ENCODE measurements at regions not wholly inside any gene's neighbourhood (a gene's known extent, or its start where the extent isn't known, plus 50 kb on each side); places are given as distances from the start of the nearest gene placed in this dataset.
"Not testable (repeated sequence)": the region's sequence is repeated elsewhere in the genome, so short reads cannot be mapped to it uniquely, and the experiment has no call there.

DNA sequence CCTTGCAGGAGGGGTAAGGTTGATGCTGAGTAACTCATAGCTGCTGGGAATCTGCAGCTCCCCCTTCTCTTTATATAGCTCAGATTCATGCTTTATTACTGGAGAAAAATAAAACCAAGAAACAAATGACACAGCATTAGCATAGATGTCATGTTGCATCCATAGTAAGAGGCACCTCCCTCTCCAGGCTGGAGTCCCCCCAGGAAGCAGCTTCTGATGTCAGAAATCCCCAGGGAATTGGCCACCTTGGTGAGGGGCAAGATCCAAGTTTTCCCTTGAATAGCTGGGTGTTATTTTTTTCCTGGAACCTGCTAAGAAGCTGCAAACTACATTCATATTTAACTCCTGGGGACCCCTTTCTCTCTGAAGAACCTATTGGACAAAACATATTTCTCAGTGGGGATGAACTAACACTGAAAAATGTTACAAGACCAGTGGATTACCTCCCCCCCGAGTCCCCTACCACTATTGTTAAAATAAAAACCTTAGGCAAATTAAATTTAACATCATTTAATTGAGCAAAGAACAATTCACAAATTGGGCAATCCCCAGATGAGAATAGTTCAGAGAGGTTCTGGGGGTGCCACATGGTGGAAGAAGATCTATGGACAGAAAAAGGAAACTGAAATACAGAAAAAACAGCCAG, 163.7 kb upstream of the NAMPT start:
- Histone ChIP-seq H3K27ac (ENCODE audit: low read depth in 2 of 2, low read length in 1 of 2) (no peak overlapping the region), H3K4me3 (ENCODE audit: low read depth in 1 of 2, low read length in 2 of 2) (no peak overlapping the region), H3K9me3 (ENCODE audit: control insufficient read depth in 2 of 2, insufficient read depth in 1 of 2, low read depth in 1 of 2, low read length in 1 of 2) (no peaks in the 10 kb centered on the region), H3K36me3 (ENCODE audit: control insufficient read depth in 2 of 2, insufficient read depth in 2 of 2, low read length in 1 of 2) (no peaks in the 10 kb centered on the region), H3K27me3 (ENCODE audit: control insufficient read depth in 1 of 2, insufficient read depth in 2 of 2, low read length in 2 of 2) (no peaks in the 10 kb centered on the region), H3K4me1 (ENCODE audit: control insufficient read depth in 2 of 2, insufficient read depth in 2 of 2, low read length in 1 of 2) (no peaks in the 10 kb centered on the region)
- WGBS, 2 donors: 22 to 48% methylated on average over 1 of the region's 1 CpG

DNA sequence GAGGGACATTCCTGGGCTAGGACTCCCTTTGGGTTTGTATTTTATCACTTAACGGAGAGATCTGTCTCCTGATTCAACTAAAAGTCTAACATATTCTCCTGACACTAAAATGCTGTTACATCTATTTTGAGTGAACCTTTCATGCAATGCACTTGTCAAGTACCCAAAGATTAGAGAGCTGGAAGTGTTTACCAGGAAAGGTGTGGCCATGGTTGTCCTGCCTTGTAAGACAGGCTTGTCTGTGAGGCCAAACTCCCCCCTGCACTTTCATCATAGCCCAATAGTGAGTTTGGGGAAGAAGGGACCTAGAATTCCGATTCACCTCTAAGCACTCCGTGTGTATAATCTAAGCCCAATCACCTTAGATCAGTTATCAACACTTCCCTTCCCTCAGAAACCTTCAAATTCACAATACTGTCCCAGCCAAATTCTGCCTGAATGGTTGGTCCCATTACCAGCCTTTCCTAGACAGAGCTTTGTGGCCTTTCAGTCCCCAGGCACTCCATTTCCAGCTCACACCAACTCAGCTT, 162.6 kb upstream of the NAMPT start:
- Histone ChIP-seq H3K27ac (ENCODE audit: low read depth in 2 of 2, low read length in 1 of 2) (no peak overlapping the region), H3K27me3 (ENCODE audit: control insufficient read depth in 1 of 2, insufficient read depth in 2 of 2, low read length in 2 of 2) (no peaks in the 10 kb centered on the region)
- 91 to 94% methylated on average over 3 of the region's 3 CpGs for WGBS, 2 donors

DNA sequence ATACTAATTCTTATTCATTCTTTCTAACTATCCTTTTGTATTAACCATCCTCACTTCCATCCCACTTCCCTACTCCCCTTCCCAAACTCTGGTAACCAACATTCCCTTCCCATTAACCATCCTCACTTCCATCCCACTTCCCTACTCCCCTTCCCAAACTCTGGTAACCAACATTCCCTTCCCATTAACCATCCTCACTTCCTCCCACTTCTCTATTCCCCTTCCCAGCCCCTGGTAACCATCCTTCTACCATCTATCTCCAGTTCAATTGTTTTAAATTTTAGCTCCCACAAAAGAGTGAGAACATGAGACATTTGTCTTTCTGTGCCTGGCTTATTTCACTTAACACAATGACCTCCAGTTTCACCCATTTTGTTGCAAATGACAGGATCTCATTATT, 160.6 kb upstream of the NAMPT start:
- not testable (repeated sequence) for H3K27ac ChIP-seq (ENCODE audit: low read depth in 2 of 2, low read length in 1 of 2); H3K27me3 ChIP-seq (ENCODE audit: control insufficient read depth in 1 of 2, insufficient read depth in 2 of 2, low read length in 2 of 2); H3K9me3 ChIP-seq (ENCODE audit: control insufficient read depth in 2 of 2, insufficient read depth in 1 of 2, low read depth in 1 of 2, low read length in 1 of 2); H3K4me1 ChIP-seq (ENCODE audit: control insufficient read depth in 2 of 2, insufficient read depth in 2 of 2, low read length in 1 of 2); H3K4me3 ChIP-seq (ENCODE audit: low read depth in 1 of 2, low read length in 2 of 2); H3K36me3 ChIP-seq (ENCODE audit: control insufficient read depth in 2 of 2, insufficient read depth in 2 of 2, low read length in 1 of 2)

More for the DNA sequence above, 162.6 kb upstream of the NAMPT start:
- Histone ChIP-seq H3K9me3 (ENCODE audit: control insufficient read depth in 2 of 2, insufficient read depth in 1 of 2, low read depth in 1 of 2, low read length in 1 of 2) (no peaks in the 10 kb centered on the region), H3K4me1 (ENCODE audit: control insufficient read depth in 2 of 2, insufficient read depth in 2 of 2, low read length in 1 of 2) (no peaks in the 10 kb centered on the region), H3K4me3 (ENCODE audit: low read depth in 1 of 2, low read length in 2 of 2) (no peak overlapping the region), H3K36me3 (ENCODE audit: control insufficient read depth in 2 of 2, insufficient read depth in 2 of 2, low read length in 1 of 2) (no peaks in the 10 kb centered on the region)

DNA sequence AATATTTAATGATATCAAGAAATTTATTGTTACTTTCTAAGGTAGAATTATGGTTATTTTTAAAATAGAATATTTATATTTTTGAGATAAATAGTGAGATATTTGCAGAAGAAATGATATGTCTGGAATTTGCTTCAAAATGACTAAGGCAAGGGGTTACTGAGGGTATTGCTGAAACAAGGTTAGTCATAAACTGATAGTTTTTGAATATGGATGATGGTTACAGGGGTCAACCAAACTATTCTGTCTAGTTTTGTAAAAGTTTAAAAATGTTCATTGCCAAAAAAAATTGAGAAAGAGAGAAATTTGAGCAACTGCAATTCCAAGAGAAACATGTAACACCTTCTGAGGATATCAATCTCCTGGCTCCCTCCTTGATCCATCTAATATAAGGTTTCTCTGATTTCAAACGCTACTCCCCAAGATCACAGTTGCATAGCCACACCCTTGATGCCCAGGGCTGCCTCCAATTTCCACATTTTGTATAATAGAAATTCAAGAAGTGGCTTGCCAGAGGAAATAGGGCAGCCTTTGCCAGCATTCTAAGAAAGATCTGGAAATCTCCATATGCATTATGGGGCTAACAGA, 159.4 kb upstream of the NAMPT start:
- Histone ChIP-seq H3K4me1 (ENCODE audit: control insufficient read depth in 2 of 2, insufficient read depth in 2 of 2, low read length in 1 of 2) (no peaks in the 10 kb centered on the region), H3K27me3 (ENCODE audit: control insufficient read depth in 1 of 2, insufficient read depth in 2 of 2, low read length in 2 of 2) (no peaks in the 10 kb centered on the region), H3K36me3 (ENCODE audit: control insufficient read depth in 2 of 2, insufficient read depth in 2 of 2, low read length in 1 of 2) (no peaks in the 10 kb centered on the region), H3K27ac (ENCODE audit: low read depth in 2 of 2, low read length in 1 of 2) (no peak overlapping the region), H3K9me3 (ENCODE audit: control insufficient read depth in 2 of 2, insufficient read depth in 1 of 2, low read depth in 1 of 2, low read length in 1 of 2) (no peaks in the 10 kb centered on the region), H3K4me3 (ENCODE audit: low read depth in 1 of 2, low read length in 2 of 2) (no peak overlapping the region)
- 37 to 73% methylated on average over 1 of the region's 1 CpG for whole genome bisulfite sequencing, 2 donors

- H3K36me3 ChIP-seq (ENCODE audit: control insufficient read depth in 2 of 2, insufficient read depth in 2 of 2, low read length in 1 of 2): no peaks in the 10 kb centered on the region
- 81% methylated on average over 4 of the region's 4 CpGs for WGBS, 2 donors
- H3K9me3 ChIP-seq (ENCODE audit: control insufficient read depth in 2 of 2, insufficient read depth in 1 of 2, low read depth in 1 of 2, low read length in 1 of 2): no peaks in the 10 kb centered on the region
- no peak overlapping the region for H3K27ac ChIP-seq (ENCODE audit: low read depth in 2 of 2, low read length in 1 of 2)
- H3K27me3 ChIP-seq (ENCODE audit: control insufficient read depth in 1 of 2, insufficient read depth in 2 of 2, low read length in 2 of 2): no peaks in the 10 kb centered on the region
- H3K4me1 ChIP-seq (ENCODE audit: control insufficient read depth in 2 of 2, insufficient read depth in 2 of 2, low read length in 1 of 2): no peaks in the 10 kb centered on the region
- H3K4me3 ChIP-seq (ENCODE audit: low read depth in 1 of 2, low read length in 2 of 2): no peak overlapping the region
Measured at GRCh38 chr7:106443156-106443555, 158.4 kb upstream of the NAMPT start.

DNA sequence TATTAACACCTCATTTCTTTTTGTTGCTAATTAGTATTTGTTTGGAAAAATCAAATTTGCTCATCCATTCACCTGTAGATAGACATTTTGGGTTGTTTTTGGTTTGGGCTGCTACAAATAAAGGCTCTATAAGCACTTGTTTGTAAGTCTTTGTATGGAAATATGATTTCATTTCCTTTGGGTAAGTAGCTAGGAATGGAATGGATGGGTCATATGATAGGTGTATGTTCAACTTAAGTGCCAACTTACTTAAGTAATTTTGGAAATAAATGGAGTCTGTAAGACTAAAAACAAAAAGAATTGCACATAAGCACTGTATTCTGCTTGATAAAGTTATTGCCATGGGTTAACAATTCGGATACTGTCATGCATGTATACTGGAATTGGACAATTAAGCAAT, 157.7 kb upstream of the NAMPT start:
- H3K4me1 ChIP-seq (ENCODE audit: control insufficient read depth in 2 of 2, insufficient read depth in 2 of 2, low read length in 1 of 2): no peaks in the 10 kb centered on the region
- 91 to 97% methylated on average over 1 of the region's 1 CpG for WGBS, 2 donors

GRCh38 chr7:106441343-106441742, 156.6 kb upstream of the NAMPT start:
- H3K9me3 ChIP-seq (ENCODE audit: control insufficient read depth in 2 of 2, insufficient read depth in 1 of 2, low read depth in 1 of 2, low read length in 1 of 2); H3K27me3 ChIP-seq (ENCODE audit: control insufficient read depth in 1 of 2, insufficient read depth in 2 of 2, low read length in 2 of 2); H3K4me3 ChIP-seq (ENCODE audit: low read depth in 1 of 2, low read length in 2 of 2); H3K36me3 ChIP-seq (ENCODE audit: control insufficient read depth in 2 of 2, insufficient read depth in 2 of 2, low read length in 1 of 2); H3K4me1 ChIP-seq (ENCODE audit: control insufficient read depth in 2 of 2, insufficient read depth in 2 of 2, low read length in 1 of 2); H3K27ac ChIP-seq (ENCODE audit: low read depth in 2 of 2, low read length in 1 of 2): not testable (repeated sequence)
- WGBS, 2 donors: 91 to 92% methylated on average over 2 of the region's 2 CpGs

More for the DNA sequence above, 157.7 kb upstream of the NAMPT start:
- Histone ChIP-seq H3K9me3 (ENCODE audit: control insufficient read depth in 2 of 2, insufficient read depth in 1 of 2, low read depth in 1 of 2, low read length in 1 of 2) (no peaks in the 10 kb centered on the region), H3K36me3 (ENCODE audit: control insufficient read depth in 2 of 2, insufficient read depth in 2 of 2, low read length in 1 of 2) (no peaks in the 10 kb centered on the region), H3K4me3 (ENCODE audit: low read depth in 1 of 2, low read length in 2 of 2) (no peak overlapping the region), H3K27me3 (ENCODE audit: control insufficient read depth in 1 of 2, insufficient read depth in 2 of 2, low read length in 2 of 2) (no peaks in the 10 kb centered on the region), H3K27ac (ENCODE audit: low read depth in 2 of 2, low read length in 1 of 2) (no peak overlapping the region)

GRCh38 chr7:106436933-106437332, 152.2 kb upstream of the NAMPT start:
- H3K36me3 ChIP-seq (ENCODE audit: control insufficient read depth in 2 of 2, insufficient read depth in 2 of 2, low read length in 1 of 2): not testable (repeated sequence)

GRCh38 chr7:106433377-106433776, 148.6 kb upstream of the NAMPT start:
- Histone ChIP-seq H3K4me1 (ENCODE audit: control insufficient read depth in 2 of 2, insufficient read depth in 2 of 2, low read length in 1 of 2) (no peaks in the 10 kb centered on the region), H3K36me3 (ENCODE audit: control insufficient read depth in 2 of 2, insufficient read depth in 2 of 2, low read length in 1 of 2) (no peaks in the 10 kb centered on the region), H3K4me3 (ENCODE audit: low read depth in 1 of 2, low read length in 2 of 2) (no peak overlapping the region), H3K27me3 (ENCODE audit: control insufficient read depth in 1 of 2, insufficient read depth in 2 of 2, low read length in 2 of 2) (no peaks in the 10 kb centered on the region), H3K27ac (ENCODE audit: low read depth in 2 of 2, low read length in 1 of 2) (no peak overlapping the region), H3K9me3 (ENCODE audit: control insufficient read depth in 2 of 2, insufficient read depth in 1 of 2, low read depth in 1 of 2, low read length in 1 of 2) (no peaks in the 10 kb centered on the region)
- WGBS, 2 donors: 58 to 83% methylated on average over 2 of the region's 2 CpGs

More at GRCh38 chr7:106436933-106437332, 152.2 kb upstream of the NAMPT start:
- not testable (repeated sequence) for H3K27ac ChIP-seq (ENCODE audit: low read depth in 2 of 2, low read length in 1 of 2); H3K27me3 ChIP-seq (ENCODE audit: control insufficient read depth in 1 of 2, insufficient read depth in 2 of 2, low read length in 2 of 2); H3K9me3 ChIP-seq (ENCODE audit: control insufficient read depth in 2 of 2, insufficient read depth in 1 of 2, low read depth in 1 of 2, low read length in 1 of 2); H3K4me1 ChIP-seq (ENCODE audit: control insufficient read depth in 2 of 2, insufficient read depth in 2 of 2, low read length in 1 of 2); H3K4me3 ChIP-seq (ENCODE audit: low read depth in 1 of 2, low read length in 2 of 2)
- 63 to 91% methylated on average over 2 of the region's 2 CpGs for WGBS, 2 donors

Measured in esophagus (tissue), 2 donors.